Fibroblast of pulmonary artery (primary cell): ENCODE measurements at regions not wholly inside any gene's neighbourhood (a gene's known extent, or its start where the extent isn't known, plus 50 kb on each side); places are given as distances from the start of the nearest gene placed in this dataset.

ENCODE experiments used
- DNase-seq: peaks from one replicate; pipeline ENCODE4 v3.0.0-alpha.2; 2010; ENCODE audit warnings: low read depth
- H3K4me3 ChIP-seq: replicated peaks from 2 replicates; pipeline ENCODE4 v1.5.1; 2011; ENCODE audit warnings: low read depth, mild to moderate bottlenecking, control low read depth, low read length, moderate library complexity
- TF ChIP-seq, protein P1 (sequence below): IDR thresholded peaks from 2 replicates; pipeline ENCODE4 v1.5.1; 2011; ENCODE audit warnings: mild to moderate bottlenecking, control low read depth, low read length, inconsistent platforms; ENCODE audit errors: missing control alignments

GRCh38 chr3:178967177-178967532 lies 104.5 kb downstream of the ZMAT3 start:
- no peak overlapping the region for H3K4me3 ChIP-seq
- TF ChIP-seq, protein P1, sequence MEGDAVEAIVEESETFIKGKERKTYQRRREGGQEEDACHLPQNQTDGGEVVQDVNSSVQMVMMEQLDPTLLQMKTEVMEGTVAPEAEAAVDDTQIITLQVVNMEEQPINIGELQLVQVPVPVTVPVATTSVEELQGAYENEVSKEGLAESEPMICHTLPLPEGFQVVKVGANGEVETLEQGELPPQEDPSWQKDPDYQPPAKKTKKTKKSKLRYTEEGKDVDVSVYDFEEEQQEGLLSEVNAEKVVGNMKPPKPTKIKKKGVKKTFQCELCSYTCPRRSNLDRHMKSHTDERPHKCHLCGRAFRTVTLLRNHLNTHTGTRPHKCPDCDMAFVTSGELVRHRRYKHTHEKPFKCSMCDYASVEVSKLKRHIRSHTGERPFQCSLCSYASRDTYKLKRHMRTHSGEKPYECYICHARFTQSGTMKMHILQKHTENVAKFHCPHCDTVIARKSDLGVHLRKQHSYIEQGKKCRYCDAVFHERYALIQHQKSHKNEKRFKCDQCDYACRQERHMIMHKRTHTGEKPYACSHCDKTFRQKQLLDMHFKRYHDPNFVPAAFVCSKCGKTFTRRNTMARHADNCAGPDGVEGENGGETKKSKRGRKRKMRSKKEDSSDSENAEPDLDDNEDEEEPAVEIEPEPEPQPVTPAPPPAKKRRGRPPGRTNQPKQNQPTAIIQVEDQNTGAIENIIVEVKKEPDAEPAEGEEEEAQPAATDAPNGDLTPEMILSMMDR = no peak
- DNase-seq = no peak

DNA sequence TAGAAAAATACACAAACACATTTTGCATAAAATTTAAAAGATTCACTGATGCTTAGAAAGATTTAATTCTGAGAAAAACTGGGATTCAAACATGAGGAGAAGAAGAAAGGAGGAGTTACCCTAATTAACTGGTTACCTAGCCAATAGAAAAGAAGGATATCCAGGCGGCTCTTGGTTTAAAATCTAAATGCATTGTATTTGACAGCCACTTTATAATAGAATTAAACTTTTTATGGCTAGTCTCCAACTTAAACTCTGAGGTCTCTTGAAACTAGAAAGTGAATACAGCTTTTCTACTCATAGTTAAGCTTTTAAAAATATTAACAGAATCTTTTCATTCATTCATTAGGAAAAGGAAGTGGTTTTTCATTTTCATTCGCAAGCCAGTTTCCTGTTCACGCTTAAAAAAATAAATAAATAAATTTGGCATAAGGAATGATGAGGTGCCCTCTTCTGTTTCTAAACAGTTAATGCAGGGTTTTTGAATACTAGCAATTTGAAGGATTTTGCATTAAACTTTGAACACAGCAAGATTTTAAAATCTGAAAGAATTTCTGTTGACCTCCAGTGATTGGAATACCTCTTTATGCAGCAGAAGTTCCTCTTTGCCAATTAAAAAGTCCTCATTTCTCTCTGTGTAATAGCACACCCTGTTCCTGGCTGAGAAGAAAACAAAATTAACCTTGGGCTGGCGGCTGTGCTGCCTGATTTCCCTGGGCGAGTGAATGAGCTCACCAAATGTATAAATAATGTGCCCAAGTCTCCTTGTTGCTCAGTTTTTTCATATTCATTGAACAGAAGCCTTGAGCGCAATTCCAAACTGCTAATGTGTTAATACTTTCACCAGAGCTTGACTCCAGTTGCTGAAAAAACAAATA lies 105.1 kb downstream of the ZMAT3 start:
- peak; percentile 58 for DNase-seq
- no peak overlapping the region for H3K4me3 ChIP-seq
- TF ChIP-seq, protein P1 = peak; percentile 61

DNA sequence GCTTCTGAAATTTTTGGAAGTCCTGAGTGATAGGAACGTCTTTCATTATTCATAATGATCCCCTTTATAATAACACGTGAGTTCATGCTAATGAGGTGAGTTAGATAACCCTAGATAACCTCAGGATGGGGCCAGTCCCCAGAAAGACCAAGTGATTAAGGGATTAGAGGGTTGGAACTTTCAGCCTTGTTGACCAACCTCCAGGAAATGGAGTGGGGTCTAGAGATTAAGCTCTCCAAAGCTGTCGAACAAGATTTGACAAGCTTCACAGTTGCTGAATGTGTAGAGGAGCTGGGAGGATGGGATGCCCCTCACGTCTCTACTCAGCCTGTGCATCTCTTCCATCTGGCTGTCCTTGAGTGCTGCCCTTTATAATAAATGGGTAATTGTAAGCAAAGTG lies 107.1 kb downstream of the ZMAT3 start:
- TF ChIP-seq, protein P1 = no peak
- DNase-seq = no peak
- no peak overlapping the region for H3K4me3 ChIP-seq

DNA sequence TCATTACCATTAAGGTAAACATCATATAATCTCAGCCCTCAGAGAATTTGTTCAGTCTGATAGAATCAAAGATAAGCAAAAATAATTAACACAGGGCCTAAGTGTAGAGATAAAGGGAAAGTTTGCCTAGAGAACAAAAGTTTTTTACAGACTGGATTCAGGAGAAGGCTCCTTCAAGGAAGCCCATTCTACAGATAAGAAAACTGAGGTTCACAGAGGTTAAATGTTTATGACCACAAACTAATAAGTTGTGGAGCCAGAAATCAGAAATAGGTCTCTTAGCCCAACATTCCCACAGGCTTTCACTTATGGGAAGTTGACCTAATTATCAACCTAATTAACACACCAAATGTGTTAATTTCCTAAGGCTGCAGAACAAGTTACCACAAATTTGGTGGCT lies 110.7 kb downstream of the ZMAT3 start:
- H3K4me3 ChIP-seq = no peak overlapping the region
- TF ChIP-seq, protein P1 = no peak
- DNase-seq = no peak

DNA sequence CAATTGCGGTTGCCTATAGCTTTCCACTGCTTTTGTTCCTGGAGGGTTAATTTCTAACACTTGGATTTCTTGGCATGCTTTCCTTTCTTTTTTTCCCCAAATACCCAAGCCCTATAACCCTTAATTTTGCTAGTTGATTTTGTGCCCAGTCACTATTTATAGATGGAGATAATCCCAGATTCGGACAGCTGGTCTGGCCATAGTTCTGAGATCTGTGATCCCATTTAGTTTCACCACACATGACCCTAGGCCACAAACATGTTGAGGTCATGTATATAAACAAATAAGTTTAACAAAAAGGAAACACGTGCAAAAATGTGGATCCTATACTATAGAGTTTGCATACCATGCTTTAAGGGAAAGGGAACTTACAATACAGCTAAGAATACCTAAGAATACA lies 111.4 kb downstream of the ZMAT3 start:
- no peak overlapping the region for H3K4me3 ChIP-seq
- TF ChIP-seq, protein P1 = no peak
- no peak for DNase-seq

DNA sequence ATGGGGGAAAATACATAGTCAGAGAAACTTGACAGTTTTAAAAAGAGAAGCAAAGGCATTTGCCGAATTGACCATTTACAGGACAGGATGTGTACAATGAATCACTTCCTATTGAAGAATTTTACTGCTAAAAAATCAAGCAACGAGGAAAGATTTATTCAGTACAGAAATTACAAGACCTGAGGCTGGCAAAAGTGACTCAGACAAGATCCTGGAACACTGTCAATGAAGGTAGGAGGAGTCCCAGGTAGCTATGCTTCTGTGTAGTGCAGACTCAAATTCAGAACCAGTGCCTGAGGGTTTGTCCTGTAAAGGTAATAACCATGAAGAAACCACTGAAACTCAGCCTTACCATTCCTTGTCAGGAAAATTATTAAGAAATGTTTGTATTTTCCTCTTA lies 120.9 kb downstream of the ZMAT3 start:
- TF ChIP-seq, protein P1 = no peak

DNA sequence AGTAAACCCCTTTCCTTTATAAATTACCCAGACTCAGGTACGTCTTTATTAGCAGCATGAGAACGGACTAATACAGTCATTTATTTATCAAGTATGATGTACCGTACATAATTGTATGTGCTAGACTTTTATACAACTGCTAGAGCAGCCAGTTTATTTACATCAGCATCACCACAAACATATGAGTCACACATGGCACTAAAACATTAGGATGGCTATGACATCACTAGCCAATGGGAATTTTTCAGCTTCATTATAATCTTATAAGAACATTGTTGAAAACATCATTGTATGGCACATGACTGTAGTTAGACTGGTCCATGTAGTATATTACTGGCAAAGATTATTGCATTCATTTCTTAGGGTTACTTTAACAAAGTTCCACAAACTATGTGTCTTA lies 121.7 kb downstream of the ZMAT3 start:
- DNase-seq = no peak
- TF ChIP-seq, protein P1 = no peak

More for the DNA sequence above, 120.9 kb downstream of the ZMAT3 start:
- no peak overlapping the region for H3K4me3 ChIP-seq
- DNase-seq = peak; percentile 27

More for the DNA sequence above, 121.7 kb downstream of the ZMAT3 start:
- H3K4me3 ChIP-seq = no peak overlapping the region
